HCT116 (cell line): ENCODE measurements at regions not wholly inside any gene's neighbourhood (a gene's known extent, or its start where the extent isn't known, plus 50 kb on each side); places are given as distances from the start of the nearest gene placed in this dataset.

Experiments used
- ATAC-seq: fragments of 200-7000 bp; cut with Tn5 transposase; 2 replicates; pipeline ENCODE4 v1.9.1; 2020; ENCODE audit warnings: mild to moderate bottlenecking, moderate library complexity
- BruUV-seq: library from RNA; stranded (reverse); fragments of 400-500 nt; replicated peaks from 2 replicates; lab custom pipeline; 2021; lab: Mats Ljungman, UMichigan
- CTCF ChIA-PET: fragments of 300-600 bp; sonication (Branson Sonifier 250); formaldehyde crosslinking; loops from one replicate; lab custom pipeline; 2021; ENCODE audit warnings: antibody characterized with exemption; lab: Charles Lee
- POLR2A ChIA-PET: fragments of 300-600, 350-600 bp; sonication (Branson Sonifier 250); formaldehyde crosslinking; loops from one replicate; lab custom pipeline; 2021; ENCODE audit warnings: antibody characterized with exemption; lab: Charles Lee
- RAD21 ChIA-PET, 2 experiments: fragments of 300-600 bp; sonication (Branson Sonifier 250); formaldehyde crosslinking; loops; one replicate each; lab custom pipeline; 2023; ENCODE audit warnings: low total read pairs in 2 of 2; ENCODE audit not compliant: uncharacterized antibody in 2 of 2, unreplicated experiment in 2 of 2, low non-redundant PET in 1 of 2; lab: Charles Lee
- DNase-seq: peaks from one replicate; pipeline ENCODE4 v3.0.0-alpha.2; 2010; ENCODE audit warnings: low read depth, low spot score
- H2AFZ ChIP-seq: fragments of 200-600 bp; shearing (Covaris generic), sonication (generic); 2 replicates; pipeline ENCODE4 v1.6.1; 2017; ENCODE audit warnings: low read depth, mixed run types, mixed read lengths, antibody characterized with exemption, low read length; ENCODE audit not compliant: poor library complexity, severe bottlenecking
- H3K27ac ChIP-seq: 2 replicates; pipeline ENCODE4 v1.5.1; 2012; ENCODE audit warnings: low read depth, low read length
- H3K27me3 ChIP-seq: fragments of 200-600 bp; sonication (generic); 2 replicates; pipeline ENCODE4 v1.6.1; 2016; ENCODE audit warnings: mixed run types, low read length, mixed read lengths; ENCODE audit not compliant: insufficient read depth
- H3K36me3 ChIP-seq, 2 experiments: fragments of 200-500 bp in 1 of 2; fragments of 200-600 bp in 1 of 2; sonication (Bioruptor generic) in 1 of 2; sonication (generic) in 1 of 2; 2 replicates each; pipeline versions ENCODE4 v1.5.1 to v1.6.1; 2014 to 2016; ENCODE audit warnings: low read length in 2 of 2, inconsistent platforms in 1 of 2, mixed read lengths in 1 of 2, mixed run types in 1 of 2; ENCODE audit not compliant: insufficient read depth in 2 of 2, control insufficient read depth in 1 of 2
- H3K4me1 ChIP-seq, 2 experiments: fragments of 200-600 bp in 1 of 2; sonication (generic) in 1 of 2; 2 replicates each; pipeline versions ENCODE4 v1.5.1 to v1.6.1; 2012 to 2017; ENCODE audit warnings: low read length in 2 of 2, inconsistent platforms in 1 of 2, mild to moderate bottlenecking in 1 of 2, mixed read lengths in 1 of 2, mixed run types in 1 of 2, moderate library complexity in 1 of 2; ENCODE audit not compliant: insufficient read depth in 2 of 2, control insufficient read depth in 1 of 2
- H3K4me2 ChIP-seq: fragments of 200-600 bp; sonication (generic); 2 replicates; pipeline ENCODE4 v1.6.1; 2017; ENCODE audit warnings: mixed run types, low read length, mixed read lengths
- H3K4me3 ChIP-seq, 2 experiments: fragments of 200-600 bp in 1 of 2; sonication (generic) in 1 of 2; replicated peaks in 1 of 2; 2 replicates each; pipeline ENCODE4 v1.5.1; 2011 to 2016; ENCODE audit warnings: low read length in 2 of 2, control low read depth in 1 of 2, low read depth in 1 of 2, mild to moderate bottlenecking in 1 of 2, mixed read lengths in 1 of 2, mixed run types in 1 of 2
- H3K79me2 ChIP-seq: fragments of 200-600 bp; sonication (generic); 2 replicates; pipeline ENCODE4 v1.6.1; 2017; ENCODE audit warnings: mild to moderate bottlenecking, mixed run types, low read length, moderate library complexity, mixed read lengths; ENCODE audit not compliant: insufficient read depth
- H3K9ac ChIP-seq: fragments of 200-600 bp; sonication (generic); 2 replicates; pipeline ENCODE4 v1.6.1; 2016; ENCODE audit warnings: low read length, mixed read lengths
- H3K9me2 ChIP-seq: fragments of 200-600 bp; sonication (generic), shearing (Covaris generic); 2 replicates; pipeline ENCODE4 v1.6.1; 2017; ENCODE audit warnings: mixed run types, mild to moderate bottlenecking, moderate library complexity; ENCODE audit not compliant: insufficient read depth
- H3K9me3 ChIP-seq, 2 experiments: fragments of 200-500 bp in 1 of 2; fragments of 200-600 bp in 1 of 2; sonication (Bioruptor generic) in 1 of 2; sonication (generic) in 1 of 2; 2 replicates each; pipeline ENCODE4 v1.6.1; 2014 to 2017; ENCODE audit warnings: low read length in 2 of 2, mixed read lengths in 2 of 2, inconsistent platforms in 1 of 2, low read depth in 1 of 2, mild to moderate bottlenecking in 1 of 2, mixed run types in 1 of 2, moderate library complexity in 1 of 2; ENCODE audit not compliant: control insufficient read depth in 1 of 2, insufficient read depth in 1 of 2
- H4K20me1 ChIP-seq: fragments of 200-600 bp; sonication (generic), shearing (Covaris generic); 2 replicates; pipeline ENCODE4 v1.6.1; 2017; ENCODE audit warnings: mixed run types, mild to moderate bottlenecking, moderate library complexity; ENCODE audit not compliant: insufficient read depth
- CBX3 ChIP-seq: IDR thresholded peaks from 2 replicates; pipeline ENCODE4 v1.6.1; 2012; ENCODE audit warnings: low read depth
- EGR1 ChIP-seq: IDR thresholded peaks from 2 replicates; pipeline ENCODE4 v1.6.1; 2012; ENCODE audit warnings: low read depth
- ELF1 ChIP-seq: IDR thresholded peaks from 2 replicates; pipeline ENCODE4 v1.6.1; 2012; ENCODE audit warnings: low read depth, borderline replicate concordance
- EZH2 ChIP-seq: fragments of 200-600 bp; sonication (generic); IDR thresholded peaks from 2 replicates; pipeline ENCODE4 v1.6.1; 2017; ENCODE audit warnings: antibody characterized with exemption, mixed run types
- EZH2phosphoT487 ChIP-seq: fragments of 200-600 bp; IDR thresholded peaks from 2 replicates; pipeline ENCODE4 v1.6.1; 2018; ENCODE audit warnings: antibody characterized with exemption, borderline replicate concordance
- FOSL1 ChIP-seq: IDR thresholded peaks from 2 replicates; pipeline ENCODE4 v1.6.1; 2012; ENCODE audit warnings: low read depth
- POLR2A ChIP-seq: IDR thresholded peaks from 2 replicates; pipeline ENCODE4 v1.7.0; 2011; ENCODE audit warnings: borderline replicate concordance; ENCODE audit not compliant: insufficient read depth, insufficient read length; ENCODE audit errors: extremely low read depth
- POLR2AphosphoS5 ChIP-seq: IDR thresholded peaks from 2 replicates; pipeline ENCODE4 v1.6.1; 2011; ENCODE audit warnings: mild to moderate bottlenecking, low read depth, low read length, moderate library complexity
- SIN3A ChIP-seq: IDR thresholded peaks from 2 replicates; pipeline ENCODE4 v1.6.1; 2012; ENCODE audit warnings: low read depth
- SRF ChIP-seq: IDR thresholded peaks from 2 replicates; pipeline ENCODE4 v1.6.1; 2012; ENCODE audit warnings: low read depth
- YY1 ChIP-seq: IDR thresholded peaks from 2 replicates; pipeline ENCODE4 v1.6.1; 2011; ENCODE audit warnings: low read length, low read depth, moderate library complexity, mild to moderate bottlenecking; ENCODE audit not compliant: insufficient replicate concordance; ENCODE audit errors: extremely low read depth
- ZFX ChIP-seq: fragments of 450-650 bp; IDR thresholded peaks from 2 replicates; pipeline ENCODE4 v1.6.1; 2017
- intact Hi-C: fragments of 100-400 bp; cut with micrococcal nuclease; formaldehyde crosslinking; loops from 2 replicates; pipeline ENCODE4 v1.10.0; 2022
- TF ChIP-seq, protein P1 (sequence below): IDR thresholded peaks from 2 replicates; pipeline ENCODE4 v1.6.1; 2011; ENCODE audit warnings: mild to moderate bottlenecking, low read length, moderate library complexity; ENCODE audit not compliant: insufficient replicate concordance; ENCODE audit errors: extremely low read depth
- TF ChIP-seq, protein P2 (sequence below): IDR thresholded peaks from 2 replicates; pipeline ENCODE4 v1.6.1; 2012
- TF ChIP-seq, protein P3 (sequence below): IDR thresholded peaks from 2 replicates; pipeline ENCODE4 v1.6.1; 2012

DNA sequence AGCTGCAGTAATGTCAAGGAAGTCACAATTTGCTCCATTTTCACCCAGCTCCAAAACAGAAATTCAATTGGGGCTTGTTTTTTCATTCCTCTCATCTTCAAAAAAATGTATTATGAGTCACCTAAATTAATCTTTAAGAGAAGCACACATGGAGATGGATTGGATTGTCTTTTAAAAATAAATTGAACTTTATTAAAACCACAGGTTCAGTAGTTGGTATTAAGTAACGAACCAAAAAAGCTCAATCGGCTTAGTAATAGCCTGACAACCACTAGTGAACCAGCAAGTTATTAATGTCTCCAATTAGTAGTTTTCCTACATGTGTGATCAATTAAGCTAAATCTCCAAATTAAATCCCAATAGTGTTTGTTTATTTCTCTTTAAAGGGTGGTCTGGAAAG, 283.5 kb upstream of the GIMD1 start:
- POLR2A ChIA-PET = no interaction called here
- ATAC-seq (no peak), DNase-seq (no peak)
- intact Hi-C loops = no loop called here
- BruUV-seq = no TSS peak
- Histone ChIP-seq H3K9ac (no peak overlapping the region), H4K20me1 (no peaks in the 10 kb centered on the region), H2AFZ (no peak overlapping the region), H3K4me2 (no peak overlapping the region), H3K4me3 (no peak overlapping the region), H3K36me3 (no peaks in the 10 kb centered on the region), H3K9me3 (no peaks in the 10 kb centered on the region), H3K9me2 (no peaks in the 10 kb centered on the region), H3K27ac (no peak overlapping the region), H3K27me3 (no peaks in the 10 kb centered on the region), H3K79me2 (no peaks in the 10 kb centered on the region), H3K4me1 (no peaks in the 10 kb centered on the region)
- RAD21 ChIA-PET = no interaction called here
- CTCF ChIA-PET = no interaction called here
- TF ChIP-seq ELF1 (no peak), EGR1 (no peak), CBX3 (no peak), FOSL1 (no peak), EZH2 (no peak), EZH2phosphoT487 (no peak), SIN3A (no peak), POLR2A (no peak)
- TF ChIP-seq, protein P1, sequence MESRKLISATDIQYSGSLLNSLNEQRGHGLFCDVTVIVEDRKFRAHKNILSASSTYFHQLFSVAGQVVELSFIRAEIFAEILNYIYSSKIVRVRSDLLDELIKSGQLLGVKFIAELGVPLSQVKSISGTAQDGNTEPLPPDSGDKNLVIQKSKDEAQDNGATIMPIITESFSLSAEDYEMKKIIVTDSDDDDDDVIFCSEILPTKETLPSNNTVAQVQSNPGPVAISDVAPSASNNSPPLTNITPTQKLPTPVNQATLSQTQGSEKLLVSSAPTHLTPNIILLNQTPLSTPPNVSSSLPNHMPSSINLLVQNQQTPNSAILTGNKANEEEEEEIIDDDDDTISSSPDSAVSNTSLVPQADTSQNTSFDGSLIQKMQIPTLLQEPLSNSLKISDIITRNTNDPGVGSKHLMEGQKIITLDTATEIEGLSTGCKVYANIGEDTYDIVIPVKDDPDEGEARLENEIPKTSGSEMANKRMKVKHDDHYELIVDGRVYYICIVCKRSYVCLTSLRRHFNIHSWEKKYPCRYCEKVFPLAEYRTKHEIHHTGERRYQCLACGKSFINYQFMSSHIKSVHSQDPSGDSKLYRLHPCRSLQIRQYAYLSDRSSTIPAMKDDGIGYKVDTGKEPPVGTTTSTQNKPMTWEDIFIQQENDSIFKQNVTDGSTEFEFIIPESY = no peak

DNA sequence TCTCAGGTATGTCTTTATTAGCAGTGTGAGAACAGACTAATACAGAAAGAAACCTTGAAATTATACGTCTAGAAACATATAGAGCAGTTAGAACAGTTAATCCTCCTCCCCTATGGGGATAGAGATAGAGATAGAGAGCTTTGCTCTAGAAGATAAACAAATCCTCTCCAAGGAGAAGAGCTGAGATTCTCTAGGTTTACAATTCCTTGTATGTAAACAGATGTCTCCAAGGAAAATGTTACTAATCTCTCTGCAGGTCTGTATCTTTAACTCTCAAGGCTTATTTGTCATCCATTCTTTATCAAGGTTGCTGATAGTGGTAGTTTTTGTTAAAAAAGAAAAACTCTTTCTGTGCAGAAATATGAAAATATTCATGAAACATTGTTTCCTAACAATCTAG, 282.1 kb upstream of the GIMD1 start:
- Histone ChIP-seq H2AFZ (no peak overlapping the region), H3K4me1 (no peaks in the 10 kb centered on the region), H3K9ac (no peak overlapping the region), H3K27me3 (no peaks in the 10 kb centered on the region), H4K20me1 (no peaks in the 10 kb centered on the region), H3K27ac (no peak overlapping the region), H3K36me3 (no peaks in the 10 kb centered on the region), H3K79me2 (no peaks in the 10 kb centered on the region), H3K4me2 (no peak overlapping the region), H3K9me3 (no peaks in the 10 kb centered on the region), H3K9me2 (no peaks in the 10 kb centered on the region), H3K4me3 (no peak overlapping the region)
- ChIA-PET CTCF (no interaction called here), POLR2A (no interaction called here), RAD21 (no interaction called here)
- TF ChIP-seq, protein P2, sequence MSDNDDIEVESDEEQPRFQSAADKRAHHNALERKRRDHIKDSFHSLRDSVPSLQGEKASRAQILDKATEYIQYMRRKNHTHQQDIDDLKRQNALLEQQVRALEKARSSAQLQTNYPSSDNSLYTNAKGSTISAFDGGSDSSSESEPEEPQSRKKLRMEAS = no peak
- no peak for TF ChIP-seq YY1
- TF ChIP-seq ZFX = no peak
- no peak for TF ChIP-seq FOSL1
- no peak for TF ChIP-seq POLR2AphosphoS5
- TF ChIP-seq EGR1 = no peak
- no peak for TF ChIP-seq SRF
- TF ChIP-seq, protein P3, sequence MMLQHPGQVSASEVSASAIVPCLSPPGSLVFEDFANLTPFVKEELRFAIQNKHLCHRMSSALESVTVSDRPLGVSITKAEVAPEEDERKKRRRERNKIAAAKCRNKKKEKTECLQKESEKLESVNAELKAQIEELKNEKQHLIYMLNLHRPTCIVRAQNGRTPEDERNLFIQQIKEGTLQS = no peak
- no TSS peak for BruUV-seq
- ATAC-seq (no peak), DNase-seq (no peak)
- intact Hi-C loops = no loop called here
